Endothelial cell (in vitro differentiated cells): ENCODE measurements at regions not wholly inside any gene's neighbourhood (a gene's known extent, or its start where the extent isn't known, plus 50 kb on each side); places are given as distances from the start of the nearest gene placed in this dataset.

Source experiments
- DNase-seq: peaks from one replicate; pipeline ENCODE4 v3.0.0; 2021; ENCODE audit warnings: low spot score
- H3K27ac Mint-ChIP-seq: one replicate; pipeline ENCODE4 v1.8.0; 2021; ENCODE audit warnings: mixed read lengths, inconsistent platforms; ENCODE audit not compliant: unreplicated experiment
- H3K27me3 Mint-ChIP-seq: one replicate; pipeline ENCODE4 v1.8.0; 2021; ENCODE audit warnings: mild to moderate bottlenecking, moderate library complexity, mixed read lengths, inconsistent platforms; ENCODE audit not compliant: unreplicated experiment
- H3K36me3 Mint-ChIP-seq: one replicate; pipeline ENCODE4 v1.8.0; 2021; ENCODE audit warnings: mild to moderate bottlenecking, low read depth, mixed read lengths, inconsistent platforms; ENCODE audit not compliant: unreplicated experiment
- H3K4me1 Mint-ChIP-seq: one replicate; pipeline ENCODE4 v1.8.0; 2021; ENCODE audit warnings: mild to moderate bottlenecking, mixed read lengths, inconsistent platforms; ENCODE audit not compliant: unreplicated experiment
- H3K4me3 Mint-ChIP-seq: one replicate; pipeline ENCODE4 v1.8.0; 2021; ENCODE audit warnings: mild to moderate bottlenecking, mixed read lengths, inconsistent platforms; ENCODE audit not compliant: unreplicated experiment
- H3K9me3 Mint-ChIP-seq: one replicate; pipeline ENCODE4 v1.8.0; 2021; ENCODE audit warnings: mixed read lengths, inconsistent platforms; ENCODE audit not compliant: unreplicated experiment
- CTCF ChIP-seq: fragments of 200-600 bp; sonication (generic); IDR thresholded peaks from one replicate; pipeline ENCODE4 v1.5.0; 2021; ENCODE audit warnings: antibody characterized with exemption; ENCODE audit not compliant: unreplicated experiment

- peaks cover 2% of the 10 kb centered on the region for H3K27me3 Mint-ChIP-seq
- H3K4me3 Mint-ChIP-seq = no peak overlapping the region
- no peak for DNase-seq
- no peaks in the 10 kb centered on the region for H3K4me1 Mint-ChIP-seq
- H3K27ac Mint-ChIP-seq = no peak overlapping the region
- TF ChIP-seq CTCF = no peak
- H3K36me3 Mint-ChIP-seq = no peaks in the 10 kb centered on the region
- no peaks in the 10 kb centered on the region for H3K9me3 Mint-ChIP-seq
Observed at GRCh38 chr5:4019009-4019769, 423.6 kb downstream of the IRX1 start.

GRCh38 chr5:4019841-4020240 is 424.2 kb downstream of the IRX1 start:
- Mint-ChIP-seq H3K36me3 (no peaks in the 10 kb centered on the region), H3K27ac (no peak overlapping the region), H3K4me1 (no peaks in the 10 kb centered on the region), H3K4me3 (no peak overlapping the region), H3K27me3 (peaks cover 2% of the 10 kb centered on the region), H3K9me3 (no peaks in the 10 kb centered on the region)
- no peak for DNase-seq
- no peak for TF ChIP-seq CTCF

GRCh38 chr5:4020400-4020799 is 424.8 kb downstream of the IRX1 start:
- no peak overlapping the region for H3K27ac Mint-ChIP-seq
- H3K9me3 Mint-ChIP-seq = no peaks in the 10 kb centered on the region
- no peaks in the 10 kb centered on the region for H3K4me1 Mint-ChIP-seq
- H3K36me3 Mint-ChIP-seq = no peaks in the 10 kb centered on the region
- H3K27me3 Mint-ChIP-seq = peaks cover 2% of the 10 kb centered on the region
- TF ChIP-seq CTCF = no peak
- DNase-seq = no peak
- H3K4me3 Mint-ChIP-seq = no peak overlapping the region

- Mint-ChIP-seq H3K9me3 (no peaks in the 10 kb centered on the region), H3K4me1 (no peaks in the 10 kb centered on the region), H3K27me3 (peaks cover 2% of the 10 kb centered on the region), H3K4me3 (peak overlapping the region; percentile 50), H3K27ac (no peak overlapping the region), H3K36me3 (no peaks in the 10 kb centered on the region)
- DNase-seq = no peak
- TF ChIP-seq CTCF = no peak
Observed at GRCh38 chr5:4022056-4022670, 426.5 kb downstream of the IRX1 start.

- no peak overlapping the region for H3K4me3 Mint-ChIP-seq
- H3K27me3 Mint-ChIP-seq = peaks cover 2% of the 10 kb centered on the region
- no peak overlapping the region for H3K27ac Mint-ChIP-seq
- no peaks in the 10 kb centered on the region for H3K4me1 Mint-ChIP-seq
- TF ChIP-seq CTCF = no peak
- no peaks in the 10 kb centered on the region for H3K9me3 Mint-ChIP-seq
- no peak for DNase-seq
- no peaks in the 10 kb centered on the region for H3K36me3 Mint-ChIP-seq
Observed at GRCh38 chr5:4023091-4023752, 427.6 kb downstream of the IRX1 start.
